Stimulated activated CD8-positive, alpha-beta memory T cell treated with anti-CD3 and anti-CD28 coated beads, Interleukin-7, amount 100 ng/mL, for 4 hours (primary cell): ENCODE measurements at regions not wholly inside any gene's neighbourhood (a gene's known extent, or its start where the extent isn't known, plus 50 kb on each side); places are given as distances from the start of the nearest gene placed in this dataset.

Experiments used
- DNase-seq, 2 donors: peaks; one replicate each; pipeline ENCODE4 v3.0.0-alpha.2; 2020; ENCODE audit warnings: low read depth in 2 of 2

DNA sequence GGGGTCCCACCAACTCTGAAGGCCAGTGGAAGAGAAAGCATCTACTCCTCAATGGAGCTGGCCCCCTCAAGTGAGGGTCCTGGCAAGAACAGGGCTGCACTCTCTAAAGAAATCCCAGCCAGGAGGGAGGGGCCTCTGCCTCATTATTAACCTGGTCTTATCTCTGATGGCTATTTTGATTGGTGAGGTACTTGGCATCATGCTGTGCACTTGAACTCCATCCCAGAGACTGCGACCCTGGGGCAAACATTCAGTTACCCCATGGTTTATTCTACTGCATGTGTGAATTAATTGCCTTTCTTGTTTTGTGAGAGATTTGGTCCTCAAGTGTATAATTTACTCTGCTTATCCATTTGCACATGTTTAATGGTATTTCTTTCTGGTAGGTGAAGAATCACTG, 55.0 kb upstream of the ETV3 start:
- DNase-seq = no peak

- no peak for DNase-seq
Observed at GRCh38 chr1:157189986-157190982, 52.1 kb upstream of the ETV3 start.

GRCh38 chr1:157189096-157189495, 50.9 kb upstream of the ETV3 start:
- DNase-seq = no peak
